OCI-LY7 (cell line): ENCODE measurements at regions not wholly inside any gene's neighbourhood (a gene's known extent, or its start where the extent isn't known, plus 50 kb on each side); places are given as distances from the start of the nearest gene placed in this dataset.

Source experiments
- BruUV-seq: library from RNA; stranded (reverse); fragments of 400-500 nt; replicated peaks from 2 replicates; lab custom pipeline; 2021; lab: Mats Ljungman, UMichigan
- CTCF ChIA-PET: fragments of 300-600 bp; sonication (Branson Sonifier 250); formaldehyde crosslinking; loops from one replicate; lab custom pipeline; 2022; ENCODE audit warnings: antibody characterized with exemption; ENCODE audit not compliant: unreplicated experiment; lab: Charles Lee
- POLR2A ChIA-PET: fragments of 300-600 bp; sonication (Branson Sonifier 250); formaldehyde crosslinking; loops from one replicate; lab custom pipeline; 2022; ENCODE audit warnings: antibody characterized with exemption; lab: Charles Lee
- DNase-seq: peaks from one replicate; pipeline ENCODE4 v3.0.0-alpha.2; 2015; ENCODE audit warnings: low spot score
- H2AFZ ChIP-seq: fragments of 200-600 bp; sonication (generic), shearing (Covaris generic); 2 replicates; pipeline ENCODE4 v1.6.1; 2014; ENCODE audit warnings: mild to moderate bottlenecking, antibody characterized with exemption, low read length, moderate library complexity
- H3K27ac ChIP-seq: fragments of 200-600 bp; sonication (generic); 2 replicates; pipeline ENCODE4 v1.5.1; 2014; ENCODE audit warnings: mixed run types, low read depth, mild to moderate bottlenecking, moderate library complexity, low read length, inconsistent platforms; ENCODE audit not compliant: poor library complexity, severe bottlenecking
- H3K36me3 ChIP-seq: fragments of 200-600 bp; sonication (generic); 2 replicates; pipeline ENCODE4 v1.6.1; 2014; ENCODE audit warnings: mild to moderate bottlenecking, antibody characterized with exemption, low read length, moderate library complexity, mixed read lengths; ENCODE audit not compliant: insufficient read depth
- H3K4me1 ChIP-seq: fragments of 200-600 bp; sonication (generic); 2 replicates; pipeline ENCODE4 v1.5.1; 2014; ENCODE audit warnings: mild to moderate bottlenecking, low read length; ENCODE audit not compliant: insufficient read depth, poor library complexity, severe bottlenecking
- H3K4me2 ChIP-seq: fragments of 200-600 bp; sonication (generic); 2 replicates; pipeline ENCODE4 v1.6.1; 2014; ENCODE audit warnings: mild to moderate bottlenecking, low read length
- H3K4me3 ChIP-seq: fragments of 200-600 bp; sonication (generic); 2 replicates; pipeline ENCODE4 v1.5.1; 2014; ENCODE audit warnings: mild to moderate bottlenecking, low read depth, low read length; ENCODE audit not compliant: poor library complexity, severe bottlenecking
- H3K79me2 ChIP-seq: fragments of 200-600 bp; sonication (generic); 2 replicates; pipeline ENCODE4 v1.6.1; 2016; ENCODE audit warnings: low read depth, mild to moderate bottlenecking, low read length, moderate library complexity, mixed read lengths; ENCODE audit not compliant: insufficient read depth
- H3K9me2 ChIP-seq: fragments of 200-600 bp; sonication (generic); 2 replicates; pipeline ENCODE4 v1.6.1; 2016; ENCODE audit warnings: mild to moderate bottlenecking, low read length, mixed read lengths; ENCODE audit not compliant: insufficient read depth
- H3K9me3 ChIP-seq: fragments of 200-600 bp; sonication (generic); 2 replicates; pipeline ENCODE4 v1.6.1; 2014; ENCODE audit warnings: mild to moderate bottlenecking, mixed run types, low read length, mixed read lengths
- H4K20me1 ChIP-seq: fragments of 200-600 bp; sonication (generic); 2 replicates; pipeline ENCODE4 v1.6.1; 2014; ENCODE audit warnings: mild to moderate bottlenecking, antibody characterized with exemption, low read length, moderate library complexity, mixed read lengths; ENCODE audit not compliant: insufficient read depth
- CTCF ChIP-seq: fragments of 200-600 bp; sonication (generic); conservative IDR thresholded peaks from 2 replicates; pipeline ENCODE4 v1.5.1; 2014; ENCODE audit warnings: mild to moderate bottlenecking, antibody characterized with exemption, low read length, moderate library complexity, mixed read lengths
- EZH2phosphoT487 ChIP-seq: fragments of 200-600 bp; sonication (generic); IDR thresholded peaks from 2 replicates; pipeline ENCODE4 v1.6.1; 2018; ENCODE audit warnings: low read depth, borderline replicate concordance, mild to moderate bottlenecking, mixed run types, antibody characterized with exemption, low read length, moderate library complexity, mixed read lengths
- intact Hi-C: fragments of 100-400 bp; cut with micrococcal nuclease; formaldehyde crosslinking; loops from one replicate; pipeline ENCODE4 v1.10.0; 2022; ENCODE audit not compliant: unreplicated experiment

GRCh38 chr3:117499189-117499870 lies 789.8 kb downstream of the TUSC7 start:
- Histone ChIP-seq H3K79me2 (no peaks in the 10 kb centered on the region), H2AFZ (no peak overlapping the region), H3K4me3 (no peak overlapping the region), H3K27ac (no peak overlapping the region), H3K9me3 (no peaks in the 10 kb centered on the region), H4K20me1 (no peaks in the 10 kb centered on the region), H3K36me3 (no peaks in the 10 kb centered on the region), H3K9me2 (no peaks in the 10 kb centered on the region), H3K4me1 (no peaks in the 10 kb centered on the region), H3K4me2 (no peak overlapping the region)
- CTCF ChIA-PET: no interaction called here
- no peak for DNase-seq
- POLR2A ChIA-PET: interaction anchor here (0.6 kb wide), 1 partner anchor 51 kb away, joined by 3 read pairs; no protein-coding TSS in a partner anchor
- no TSS peak for BruUV-seq
- TF ChIP-seq EZH2phosphoT487: no peak
- no peak for TF ChIP-seq CTCF
- intact Hi-C loops: no loop called here

- H3K4me2 ChIP-seq: no peak overlapping the region
- POLR2A ChIA-PET: no interaction called here
- H3K36me3 ChIP-seq: no peaks in the 10 kb centered on the region
- no peaks in the 10 kb centered on the region for H4K20me1 ChIP-seq
- TF ChIP-seq CTCF (no peak), EZH2phosphoT487 (no peak)
- no peak overlapping the region for H3K27ac ChIP-seq
- CTCF ChIA-PET: no interaction called here
- H3K4me1 ChIP-seq: no peaks in the 10 kb centered on the region
- no peaks in the 10 kb centered on the region for H3K79me2 ChIP-seq
- BruUV-seq: no TSS peak
- intact Hi-C loops: no loop called here
- no peak for DNase-seq
- no peaks in the 10 kb centered on the region for H3K9me3 ChIP-seq
- H3K9me2 ChIP-seq: no peaks in the 10 kb centered on the region
- no peak overlapping the region for H3K4me3 ChIP-seq
- no peak overlapping the region for H2AFZ ChIP-seq
Observed at GRCh38 chr3:117507958-117508357, 798.4 kb downstream of the TUSC7 start.

GRCh38 chr3:117509858-117510257 lies 800.3 kb downstream of the TUSC7 start:
- BruUV-seq: no TSS peak
- Histone ChIP-seq H3K9me2 (no peaks in the 10 kb centered on the region), H2AFZ (no peak overlapping the region), H3K4me2 (no peak overlapping the region), H3K4me1 (no peaks in the 10 kb centered on the region), H3K79me2 (no peaks in the 10 kb centered on the region), H3K27ac (no peak overlapping the region), H3K4me3 (no peak overlapping the region), H4K20me1 (no peaks in the 10 kb centered on the region), H3K9me3 (no peaks in the 10 kb centered on the region), H3K36me3 (no peaks in the 10 kb centered on the region)
- TF ChIP-seq EZH2phosphoT487 (no peak), CTCF (no peak)
- ChIA-PET CTCF (no interaction called here), POLR2A (no interaction called here)
- intact Hi-C loops: no loop called here
- DNase-seq: no peak
